GM21717 (cell line): ENCODE measurements at regions not wholly inside any gene's neighbourhood (a gene's known extent, or its start where the extent isn't known, plus 50 kb on each side); places are given as distances from the start of the nearest gene placed in this dataset.

ENCODE experiments used
- ATAC-seq: cut with Tn5 transposase; IDR thresholded peaks from one replicate; pipeline ENCODE4 v1.9.1; 2021; ENCODE audit warnings: mild to moderate bottlenecking, moderate library complexity; ENCODE audit not compliant: unreplicated experiment

- ATAC-seq: no peak
These were observed 364.6 kb upstream of the LYPLAL1 start for GRCh38 chr1:218809061-218809460.

- no peak for ATAC-seq
These were observed 364.1 kb upstream of the LYPLAL1 start for GRCh38 chr1:218809625-218810024.

- no peak for ATAC-seq
These were observed 363.4 kb upstream of the LYPLAL1 start for GRCh38 chr1:218810306-218810705.

DNA sequence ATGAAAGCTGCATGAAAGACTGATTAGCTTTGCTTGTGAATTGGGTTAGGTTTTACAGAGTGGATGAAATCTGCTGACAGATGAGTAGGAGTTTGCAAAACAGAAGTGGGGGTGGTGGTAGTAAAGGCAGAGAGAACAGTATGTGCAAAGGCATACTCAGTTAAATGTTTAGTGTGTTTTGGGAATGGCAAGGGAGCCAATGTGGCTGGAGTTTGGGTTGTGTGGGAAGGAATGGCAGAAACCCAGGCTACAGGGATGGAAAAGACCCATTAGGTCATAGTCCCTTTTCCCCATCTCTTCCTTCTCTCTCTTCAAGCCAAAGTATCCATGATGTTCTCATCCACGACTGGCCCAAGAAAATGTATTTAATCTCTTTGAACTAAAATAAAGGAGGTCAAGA lies 362.2 kb upstream of the LYPLAL1 start:
- no peak for ATAC-seq

DNA sequence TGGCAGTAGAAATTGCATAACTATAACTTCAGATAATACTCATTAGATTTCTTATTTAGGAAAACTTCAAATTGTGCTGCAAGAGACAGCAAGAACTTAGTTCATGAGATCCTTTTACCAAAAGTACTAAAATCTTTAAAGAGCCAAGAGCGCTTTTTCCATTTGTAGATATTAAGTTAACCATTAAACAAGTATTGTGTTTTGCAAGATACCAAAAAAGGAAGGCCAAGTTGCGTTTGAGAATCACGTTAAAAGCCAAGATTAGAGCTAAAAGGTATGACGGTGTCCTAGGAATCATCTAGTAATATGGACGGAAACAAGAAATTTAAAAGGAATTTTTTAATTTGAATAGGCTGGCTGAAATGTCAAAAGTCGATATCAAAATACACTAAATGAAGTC lies 361.3 kb upstream of the LYPLAL1 start:
- no peak for ATAC-seq

DNA sequence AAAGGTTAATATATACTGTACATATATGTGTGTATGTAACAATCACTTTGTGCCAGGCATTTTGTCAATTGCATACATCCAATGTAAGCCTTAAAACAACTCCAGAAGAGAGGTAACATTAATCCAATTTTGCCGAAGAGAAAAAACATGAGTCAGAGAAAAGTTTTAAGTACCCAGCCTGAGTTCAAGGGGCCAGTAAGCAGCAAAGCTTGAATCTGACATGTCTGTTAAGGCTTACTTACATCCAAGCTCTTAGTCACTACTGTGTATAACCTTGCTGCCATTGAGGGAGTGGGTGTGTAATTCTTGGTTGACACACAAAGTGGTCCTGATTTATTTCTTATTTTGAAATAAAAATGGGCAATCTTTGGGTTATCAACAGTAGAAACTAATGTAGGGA lies 360.4 kb upstream of the LYPLAL1 start:
- ATAC-seq: no peak

DNA sequence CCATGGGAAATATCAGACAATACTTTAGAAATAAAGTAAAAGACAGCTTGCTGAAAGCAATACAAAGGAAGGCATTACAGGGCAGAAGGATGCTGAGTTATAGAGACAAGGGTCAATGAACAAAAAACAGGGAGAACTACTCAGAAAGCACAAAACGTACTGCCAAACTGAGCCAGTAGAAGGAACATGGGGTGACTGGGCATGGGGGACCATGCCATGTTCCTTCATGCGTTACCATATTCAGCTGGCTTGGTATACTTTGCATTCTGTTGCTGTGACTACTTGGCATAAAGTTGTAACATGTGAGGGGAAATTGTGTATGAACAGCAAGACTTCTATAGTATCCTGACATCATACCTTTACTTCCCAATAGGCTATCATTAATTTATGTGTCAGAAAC lies 358.6 kb upstream of the LYPLAL1 start:
- no peak for ATAC-seq

- ATAC-seq: no peak
These were observed 356.6 kb upstream of the LYPLAL1 start for GRCh38 chr1:218817071-218817470.

- no peak for ATAC-seq
These were observed 355.8 kb upstream of the LYPLAL1 start for GRCh38 chr1:218817691-218818465.

DNA sequence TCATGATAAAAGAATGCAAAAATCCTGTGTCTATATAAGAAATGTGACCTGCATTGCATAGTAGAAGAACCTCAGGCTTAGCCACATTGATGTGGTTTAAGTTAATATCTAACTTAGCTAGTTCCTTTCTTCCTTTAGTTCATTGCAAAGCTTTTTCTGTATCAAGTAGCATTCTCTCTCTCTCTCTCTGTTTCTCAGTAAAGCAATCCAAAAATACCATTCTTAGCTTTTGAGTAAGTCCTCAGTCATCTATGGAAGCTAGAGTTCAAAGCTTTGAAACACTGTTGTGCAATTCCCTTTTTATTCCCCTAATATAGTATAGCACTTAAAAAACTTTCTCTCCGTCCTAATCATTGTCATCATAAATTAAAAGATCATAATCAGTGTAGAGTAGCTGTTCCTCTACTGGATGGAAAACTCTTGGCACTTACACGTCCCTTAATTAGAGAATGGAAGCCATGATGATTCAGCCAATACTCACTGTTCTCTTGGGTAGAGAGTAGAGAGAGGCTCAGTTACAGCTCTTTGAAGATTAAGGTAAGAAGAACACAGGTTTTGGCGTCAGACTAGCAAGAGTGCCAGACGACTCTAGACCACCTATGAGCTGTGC lies 350.3 kb upstream of the LYPLAL1 start:
- no peak for ATAC-seq

GRCh38 chr1:218827486-218827885 lies 346.2 kb upstream of the LYPLAL1 start:
- ATAC-seq: no peak

DNA sequence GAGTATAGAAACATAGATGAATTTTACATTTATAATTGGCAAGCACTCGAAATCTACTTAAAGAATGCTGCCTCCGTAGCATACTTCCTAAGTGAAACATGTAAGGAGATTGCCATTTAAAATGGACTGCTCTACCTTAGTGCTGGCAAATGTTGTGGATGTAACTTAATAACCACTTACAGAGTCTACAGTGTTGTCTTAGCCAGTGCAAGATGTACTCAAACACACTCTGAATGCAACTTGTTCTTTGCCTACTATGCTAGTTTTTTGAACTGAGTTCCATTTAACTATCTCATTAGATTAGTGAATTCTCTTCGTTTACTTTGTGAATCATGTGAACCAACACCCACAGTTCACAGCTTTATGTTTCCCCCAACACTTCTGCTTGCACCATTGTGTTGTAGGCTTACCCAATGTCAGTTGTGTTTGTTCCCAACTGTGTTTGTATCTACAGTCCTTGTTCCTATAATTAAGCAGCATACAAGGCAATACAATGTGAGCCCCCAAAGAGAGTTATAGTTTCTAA lies 345.5 kb upstream of the LYPLAL1 start:
- no peak for ATAC-seq

DNA sequence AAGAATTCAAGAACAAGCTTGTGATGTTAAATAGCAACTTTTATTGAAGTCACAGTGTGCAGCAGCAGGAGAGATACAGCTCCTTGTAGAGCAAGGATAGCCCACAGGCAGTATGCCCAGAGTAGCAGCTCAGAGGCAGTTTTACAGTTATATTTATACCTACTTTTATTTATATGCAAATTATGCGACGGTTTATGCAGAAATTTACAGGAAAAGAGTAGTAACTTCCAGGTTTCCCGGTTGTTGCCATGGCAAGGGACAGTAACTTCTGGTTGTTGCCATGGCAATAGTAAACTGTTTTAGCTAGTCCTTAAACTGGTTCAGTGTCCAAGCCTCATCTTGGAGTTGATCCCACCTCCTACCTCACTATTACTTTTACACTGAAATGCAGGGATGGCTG lies 344.6 kb upstream of the LYPLAL1 start:
- ATAC-seq: no peak

DNA sequence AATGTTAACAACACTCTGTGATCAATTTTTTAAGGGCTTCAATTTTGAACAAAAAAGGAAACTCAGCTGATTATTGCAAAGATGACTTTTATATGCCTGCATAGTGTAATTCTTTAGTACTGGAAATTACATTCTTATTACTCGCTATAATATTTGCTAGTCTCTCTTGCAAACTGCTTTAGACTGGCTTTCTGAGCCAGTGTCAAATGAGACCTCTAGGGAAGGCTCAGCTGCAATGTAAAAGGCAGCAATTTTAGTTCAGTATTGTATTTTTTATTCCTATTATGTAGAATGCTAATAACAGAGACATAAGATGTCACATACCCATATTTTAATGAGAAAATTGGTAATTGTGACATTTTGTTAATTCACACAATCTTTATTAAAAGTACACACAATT lies 338.1 kb upstream of the LYPLAL1 start:
- no peak for ATAC-seq

GRCh38 chr1:218836264-218836663 lies 337.4 kb upstream of the LYPLAL1 start:
- ATAC-seq: no peak

DNA sequence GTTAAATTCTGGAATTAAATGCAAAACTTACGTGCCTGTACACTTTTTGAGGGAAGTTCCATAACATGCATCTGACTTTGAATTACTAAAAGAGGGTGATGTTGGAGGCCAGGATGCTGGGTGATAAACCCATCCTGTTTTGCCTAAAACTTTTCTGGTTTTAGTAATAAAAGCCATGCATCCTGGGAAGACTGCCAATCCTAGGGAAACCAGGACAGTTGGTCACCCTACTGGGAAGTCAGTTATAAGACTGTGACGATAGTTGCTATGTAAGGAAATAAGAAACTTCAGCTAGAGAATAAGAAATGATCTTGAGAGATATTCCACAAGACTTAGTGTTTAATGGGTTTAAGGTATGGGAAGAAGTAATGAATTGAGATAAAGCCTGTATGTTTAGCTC lies 336.6 kb upstream of the LYPLAL1 start:
- ATAC-seq: no peak

GRCh38 chr1:218845589-218845988 lies 328.1 kb upstream of the LYPLAL1 start:
- no peak for ATAC-seq

GRCh38 chr1:218846181-218846580 lies 327.5 kb upstream of the LYPLAL1 start:
- no peak for ATAC-seq

GRCh38 chr1:218847089-218847768 lies 326.4 kb upstream of the LYPLAL1 start:
- ATAC-seq: no peak

DNA sequence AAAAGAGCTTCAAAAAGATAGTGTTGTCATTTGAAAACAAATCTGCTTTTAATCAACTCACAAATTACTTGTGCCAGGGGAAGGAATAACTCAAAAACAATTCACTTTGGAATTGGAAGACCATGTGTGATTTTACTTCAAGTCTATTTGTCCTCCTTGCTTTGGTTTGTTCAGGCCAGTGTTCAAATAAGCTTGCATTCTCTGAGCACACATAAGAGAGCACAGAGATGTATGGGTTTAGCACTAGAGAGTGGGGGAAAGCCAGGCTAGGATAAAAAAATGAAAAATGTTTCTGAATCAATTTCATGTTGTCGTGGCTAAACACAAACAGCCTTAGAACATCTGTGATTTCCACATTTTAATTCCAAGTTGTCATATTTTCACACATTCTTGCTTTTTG lies 325.7 kb upstream of the LYPLAL1 start:
- no peak for ATAC-seq

DNA sequence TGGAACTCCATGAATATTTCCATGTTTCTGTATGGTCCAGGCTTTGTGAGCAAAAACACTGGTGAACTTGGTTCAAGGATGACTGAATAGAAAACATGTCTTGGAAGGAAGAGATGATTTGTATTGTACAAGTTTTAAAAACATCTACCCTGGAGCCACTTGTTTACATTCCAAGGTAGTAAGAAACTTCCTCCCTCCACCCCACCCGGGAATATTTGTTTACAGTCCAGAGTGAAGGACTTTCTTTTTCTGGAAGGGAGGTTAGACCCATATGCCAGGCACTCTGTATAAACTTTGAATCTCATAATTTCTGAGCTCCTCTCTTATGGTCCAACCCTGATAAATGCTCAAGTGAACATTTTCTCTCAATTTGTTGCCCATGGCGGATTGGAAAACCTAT lies 323.3 kb upstream of the LYPLAL1 start:
- ATAC-seq: no peak

DNA sequence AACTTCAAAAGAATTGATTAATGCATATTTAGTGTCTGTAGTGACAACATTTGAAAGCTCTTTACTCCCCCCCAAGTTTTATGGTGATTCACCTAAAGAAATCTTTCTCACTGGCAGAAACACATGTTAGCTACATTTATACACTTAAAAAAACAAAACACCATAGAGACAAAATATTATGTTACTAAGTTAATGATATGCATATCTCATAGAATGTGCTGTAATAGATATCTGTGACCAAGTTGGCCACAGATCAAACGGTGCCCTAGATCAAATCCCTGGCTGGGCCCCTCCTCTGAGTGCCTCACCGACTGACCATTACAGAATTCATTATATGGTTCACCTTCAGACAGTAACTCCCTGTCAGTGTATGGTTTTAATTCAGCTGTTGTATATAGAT lies 322.1 kb upstream of the LYPLAL1 start:
- ATAC-seq: no peak
